ENCODE measurements at regions not wholly inside any gene's neighbourhood (a gene's known extent, or its start where the extent isn't known, plus 50 kb on each side); places are given as distances from the start of the nearest gene placed in this dataset.
"Not testable (repeated sequence)": the region's sequence is repeated elsewhere in the genome, so short reads cannot be mapped to it uniquely, and the experiment has no call there.

GRCh38 chr13:54077569-54077968 is 1049.0 kb downstream of the OLFM4 start:
- intact Hi-C loops (cut with DNase I) = no loop called here
- ATAC-seq = no peak
- Histone ChIP-seq H3K9me3 (peaks cover 0 to 15% (median 1%) of the 10 kb centered on the region in 12 donors), H3K36me3 (no peaks in the 10 kb centered on the region), H3K27me3 (no peaks in the 10 kb centered on the region), H3K4me3 (no peak overlapping the region), H3K27ac (no peak overlapping the region), H3K4me1 (no peaks in the 10 kb centered on the region)
- no peak for TF ChIP-seq CTCF (IDR thresholded peaks at IDR 0.05)
- no peak for TF ChIP-seq POLR2A (IDR thresholded peaks at IDR 0.05)
- no peak for DNase-seq

- WGBS, 4 donors = 54 to 68% (median 60%) methylated on average over 3 of the region's 3 CpGs
- DNase-seq (no peak), ATAC-seq (no peak)
- TF ChIP-seq CTCF (IDR thresholded peaks at IDR 0.05) (no peak), POLR2A (IDR thresholded peaks at IDR 0.05) (no peak)
- H3K36me3 ChIP-seq = no peaks in the 10 kb centered on the region
- peaks cover 0 to 20% (median 0%) of the 10 kb centered on the region in 12 donors for H3K9me3 ChIP-seq
- intact Hi-C loops (cut with DNase I) = no loop called here
- H3K4me1 ChIP-seq = no peaks in the 10 kb centered on the region
- H3K4me3 ChIP-seq = no peak overlapping the region
- no peaks in the 10 kb centered on the region for H3K27me3 ChIP-seq
- no peak overlapping the region for H3K27ac ChIP-seq
These were observed 1049.8 kb downstream of the OLFM4 start for GRCh38 chr13:54078271-54078870.

GRCh38 chr13:54082309-54082708 is 1053.7 kb downstream of the OLFM4 start:
- intact Hi-C loops (cut with DNase I); ATAC-seq: not testable (repeated sequence)
- WGBS, 4 donors = 85 to 93% (median 90%) methylated on average over 11 of the region's 11 CpGs

GRCh38 chr13:54091884-54092283 is 1063.3 kb downstream of the OLFM4 start:
- Histone ChIP-seq H3K9me3 (peaks cover 0 to 14% (median 0%) of the 10 kb centered on the region in 12 donors), H3K4me1 (no peaks in the 10 kb centered on the region), H3K27me3 (no peaks in the 10 kb centered on the region), H3K27ac (no peak overlapping the region), H3K4me3 (no peak overlapping the region), H3K36me3 (no peaks in the 10 kb centered on the region)
- 80 to 100% (median 86%) methylated on average over 1 of the region's 1 CpG for WGBS, 4 donors
- ATAC-seq = no peak
- TF ChIP-seq POLR2A (IDR thresholded peaks at IDR 0.05) = no peak
- TF ChIP-seq CTCF (IDR thresholded peaks at IDR 0.05) = no peak
- no peak for DNase-seq
- intact Hi-C loops (cut with DNase I) = no loop called here

More at GRCh38 chr13:54082309-54082708, 1053.7 kb downstream of the OLFM4 start:
- not testable (repeated sequence) for H3K27me3 ChIP-seq, H3K36me3 ChIP-seq, H3K4me3 ChIP-seq, H3K4me1 ChIP-seq, H3K27ac ChIP-seq, DNase-seq
- H3K9me3 ChIP-seq = peaks cover 0 to 20% (median 0%) of the 10 kb centered on the region in 12 donors

- Histone ChIP-seq H3K4me3 (no peak overlapping the region), H3K9me3 (peaks cover 0 to 14% (median 0%) of the 10 kb centered on the region in 12 donors), H3K27me3 (no peaks in the 10 kb centered on the region), H3K36me3 (no peaks in the 10 kb centered on the region), H3K4me1 (no peaks in the 10 kb centered on the region), H3K27ac (no peak overlapping the region)
- TF ChIP-seq POLR2A (IDR thresholded peaks at IDR 0.05) (no peak), CTCF (IDR thresholded peaks at IDR 0.05) (no peak)
- intact Hi-C loops (cut with DNase I) = no loop called here
- ATAC-seq (no peak), DNase-seq (no peak)
- WGBS, 4 donors = 70 to 91% (median 82%) methylated on average over 4 to 8 of the region's 8 CpGs
These were observed 1064.1 kb downstream of the OLFM4 start for GRCh38 chr13:54092686-54093085.

Measured in heart left ventricle (tissue), 16 donors.